GM12878 (cell line): ENCODE measurements at regions not wholly inside any gene's neighbourhood (a gene's known extent, or its start where the extent isn't known, plus 50 kb on each side); places are given as distances from the start of the nearest gene placed in this dataset.

Source experiments
- ATAC-seq: fragments of 200-7000 bp; cut with Tn5 transposase; 3 replicates; pipeline ENCODE4 v1.9.1; 2020; ENCODE audit warnings: mild to moderate bottlenecking, moderate library complexity
- BruUV-seq: library from RNA; stranded (reverse); fragments of 400-500 nt; replicated peaks from 2 replicates; lab custom pipeline; 2021; lab: Mats Ljungman, UMichigan
- CTCF ChIA-PET: fragments of 300-600 bp; sonication (Branson Sonifier 250); formaldehyde crosslinking; extraction: SDS; loops from one replicate; lab custom pipeline; 2021; ENCODE audit warnings: inconsistent platforms; lab: Yijun Ruan, JAX
- POLR2A ChIA-PET: fragments of 350-600 bp; formaldehyde crosslinking; extraction: SDS; loops from one replicate; lab custom pipeline; 2021; ENCODE audit warnings: inconsistent platforms; lab: Charles Lee
- RAD21 ChIA-PET: fragments of 300-600 bp; sonication (Branson Sonifier 250); formaldehyde crosslinking; loops from one replicate; lab custom pipeline; 2023; ENCODE audit warnings: antibody characterized with exemption; ENCODE audit not compliant: unreplicated experiment; lab: Charles Lee
- SMC1A ChIA-PET: fragments of 300-600 bp; sonication (Branson Sonifier 250); formaldehyde crosslinking; loops from one replicate; lab custom pipeline; 2023; ENCODE audit not compliant: unreplicated experiment, uncharacterized antibody; lab: Charles Lee
- DNase-seq: peaks from one replicate; pipeline ENCODE4 v3.0.0-alpha.2; 2011; ENCODE audit warnings: low read depth, low spot score
- FAIRE-seq: peaks from 3 replicates; lab custom pipeline; 2011; peaks lifted over from hg19 to GRCh38; lab: Jason Lieb, UNC
- H2AFZ ChIP-seq: 2 replicates; pipeline ENCODE4 v1.6.0; 2011; ENCODE audit warnings: low read depth, low read length, control low read depth; ENCODE audit not compliant: control insufficient read depth
- H3K27ac ChIP-seq: 2 replicates; pipeline ENCODE4 v1.5.1; 2011; ENCODE audit warnings: control low read depth; ENCODE audit not compliant: control insufficient read depth, insufficient read depth
- H3K27me3 ChIP-seq, 2 experiments: replicated peaks in 1 of 2; 2 replicates each; pipeline versions ENCODE4 v1.6.0 to v1.6.1; 2011; ENCODE audit warnings: low read length in 1 of 2; ENCODE audit not compliant: control insufficient read depth in 2 of 2, insufficient read depth in 2 of 2
- H3K36me3 ChIP-seq, 2 experiments: 2 replicates each; pipeline ENCODE4 v1.5.1; 2011; ENCODE audit warnings: low read length in 1 of 2; ENCODE audit not compliant: control insufficient read depth in 2 of 2, insufficient read depth in 2 of 2
- H3K4me1 ChIP-seq: 2 replicates; pipeline ENCODE4 v1.6.1; 2011; ENCODE audit warnings: mild to moderate bottlenecking, low read length, moderate library complexity, mixed read lengths; ENCODE audit not compliant: control insufficient read depth, insufficient read depth
- H3K4me2 ChIP-seq: 2 replicates; pipeline ENCODE4 v1.6.0; 2011; ENCODE audit warnings: control low read depth; ENCODE audit not compliant: control insufficient read depth, insufficient read depth
- H3K4me3 ChIP-seq: fragments of 200-600 bp; sonication (generic); 2 replicates; pipeline ENCODE4 v1.5.1; 2016
- H3K79me2 ChIP-seq: 2 replicates; pipeline ENCODE4 v1.6.0; 2011; ENCODE audit warnings: low read length; ENCODE audit not compliant: control insufficient read depth, insufficient read depth
- H3K9ac ChIP-seq: 2 replicates; pipeline ENCODE4 v1.8.0; 2011; ENCODE audit warnings: low read length, control low read depth, mixed read lengths; ENCODE audit not compliant: control insufficient read depth, insufficient read depth
- H3K9me3 ChIP-seq: replicated peaks from 3 replicates; pipeline ENCODE4 v1.5.1; 2011; ENCODE audit warnings: mild to moderate bottlenecking, low read length; ENCODE audit not compliant: control insufficient read depth, insufficient read depth
- H4K20me1 ChIP-seq: 2 replicates; pipeline ENCODE4 v1.6.0; 2011; ENCODE audit not compliant: control insufficient read depth, insufficient read depth
- BCL11A ChIP-seq: IDR thresholded peaks from 2 replicates; pipeline ENCODE4 v1.6.1; 2011; ENCODE audit warnings: low read depth, low read length
- CHD2 ChIP-seq: IDR thresholded peaks from 2 replicates; pipeline ENCODE4 v1.6.1; 2011; ENCODE audit warnings: low read depth, low read length, improper control_type of control experiment, borderline replicate concordance
- CUX1 ChIP-seq: IDR thresholded peaks from 2 replicates; pipeline ENCODE4 v1.6.1; 2012; ENCODE audit warnings: improper control_type of control experiment, low read depth, low read length; ENCODE audit not compliant: insufficient replicate concordance
- E2F8 ChIP-seq: fragments of 450-650 bp; IDR thresholded peaks from 2 replicates; pipeline ENCODE4 v1.6.1; 2018; ENCODE audit warnings: mild to moderate bottlenecking, low read depth, moderate library complexity; ENCODE audit not compliant: partially characterized antibody
- HCFC1 ChIP-seq: fragments of 150-350 bp; IDR thresholded peaks from 2 replicates; pipeline ENCODE4 v1.6.1; 2014; ENCODE audit warnings: low read length
- LARP7 ChIP-seq: fragments of 450-650 bp; IDR thresholded peaks from 2 replicates; pipeline ENCODE4 v1.6.1; 2017; ENCODE audit warnings: mild to moderate bottlenecking
- SP1 ChIP-seq: IDR thresholded peaks from one replicate; pipeline ENCODE4 v1.6.1; 2011; ENCODE audit warnings: low read depth, low read length
- ZNF274 ChIP-seq: IDR thresholded peaks from one replicate; pipeline ENCODE4 v1.8.0; 2011; ENCODE audit not compliant: insufficient read length, insufficient read depth
- WGBS: methylation state at CpG from one replicate; pipeline ENCODE4 v1.1.6; 2016; ENCODE audit warnings: low lambda C conversion rate; ENCODE audit not compliant: insufficient replicate concordance, insufficient coverage; ENCODE audit errors: missing lambda C conversion rate; 5-methylcytosine and 5-hydroxymethylcytosine counted together
- in situ Hi-C: fragments of 300-500 bp; cut with MboI; formaldehyde crosslinking; loops from 9 replicates; pipeline ENCODE4 v1.14.3; 2018; ENCODE audit warnings: mixed read lengths
- intact Hi-C: fragments of 100-400 bp; cut with micrococcal nuclease; formaldehyde crosslinking; loops from one replicate; pipeline ENCODE4 v1.14.2; 2022; ENCODE audit not compliant: unreplicated experiment

- TF ChIP-seq E2F8 = no peak
- TF ChIP-seq BCL11A = no peak
- TF ChIP-seq, all 136 proteins: peak for 0
Measured at GRCh38 chr2:10220045-10220901, 82.4 kb upstream of the HPCAL1 start (continued).

- BruUV-seq = no TSS peak
- DNase-seq (no peak), ATAC-seq (no peak), FAIRE-seq (no peak)
- 2% methylated on average over 9 of the region's 9 CpGs for WGBS
- H3K36me3 ChIP-seq = no peaks in the 10 kb centered on the region
- ChIA-PET RAD21 (no interaction called here), SMC1A (no interaction called here), POLR2A (no interaction called here), CTCF (interaction anchor here (1.3 to 2.1 kb wide), 2 partner anchors 188 to 214 kb away, joined by 3 to 4 read pairs; no protein-coding TSS in a partner anchor)
- H3K27ac ChIP-seq = no peak overlapping the region
- no peak overlapping the region for H3K4me3 ChIP-seq
- H3K9me3 ChIP-seq = no peaks in the 10 kb centered on the region
- H2AFZ ChIP-seq = no peak overlapping the region
- no peak overlapping the region for H3K4me2 ChIP-seq
- no peaks in the 10 kb centered on the region for H3K79me2 ChIP-seq
- intact Hi-C loops = no loop called here
- in situ Hi-C loops = no loop called here
- no peaks in the 10 kb centered on the region for H3K27me3 ChIP-seq
- TF ChIP-seq CHD2 (no peak), HCFC1 (no peak), ZNF274 (no peak), LARP7 (no peak), CUX1 (no peak), SP1 (no peak)
- H4K20me1 ChIP-seq = no peaks in the 10 kb centered on the region
- no peak overlapping the region for H3K9ac ChIP-seq
- no peaks in the 10 kb centered on the region for H3K4me1 ChIP-seq
Measured at GRCh38 chr2:10220902-10221391, 81.8 kb upstream of the HPCAL1 start.
